ENCODE measurements at regions not wholly inside any gene's neighbourhood (a gene's known extent, or its start where the extent isn't known, plus 50 kb on each side); places are given as distances from the start of the nearest gene placed in this dataset.
A peak's percentile ranks its signal among the peaks of the same experiment; 100 is the strongest.

- Histone ChIP-seq H3K79me2 (no peaks in the 10 kb centered on the region), H3K27me3 (no peaks in the 10 kb centered on the region), H3K4me1 (ENCODE audit: insufficient read depth) (peaks cover 3% of the 10 kb centered on the region), H2AFZ (no peak overlapping the region), H3K9me2 (replicated peaks; ENCODE audit: insufficient read depth) (no peaks in the 10 kb centered on the region), H3K4me2 (no peak overlapping the region), H3K4me3 (no peak overlapping the region), H4K20me1 (ENCODE audit: insufficient read depth, poor library complexity, severe bottlenecking) (no peaks in the 10 kb centered on the region), H3K27ac (no peak overlapping the region), H3K9me3 (ENCODE audit: low read depth) (no peaks in the 10 kb centered on the region), H3K36me3 (replicated peaks; ENCODE audit: insufficient read depth, low read depth) (peaks cover 4% of the 10 kb centered on the region)
- TF ChIP-seq CTCF (IDR thresholded peaks at IDR 0.05; ENCODE audit: poor library complexity): no peak
- TF ChIP-seq EZH2phosphoT487 (IDR thresholded peaks at IDR 0.05; ENCODE audit: low read depth, severe bottlenecking, unreplicated experiment): no peak
- TF ChIP-seq EZH2 (IDR thresholded peaks at IDR 0.05; ENCODE audit: borderline replicate concordance): no peak
- 94% methylated on average over 3 of the region's 3 CpGs for WGBS (ENCODE audit: low lambda C conversion rate, missing lambda C conversion rate)
- no peak for DNase-seq (ENCODE audit: low spot score)
Observed at GRCh38 chr4:71906096-71906495, 122.2 kb upstream of the GC start.

DNA sequence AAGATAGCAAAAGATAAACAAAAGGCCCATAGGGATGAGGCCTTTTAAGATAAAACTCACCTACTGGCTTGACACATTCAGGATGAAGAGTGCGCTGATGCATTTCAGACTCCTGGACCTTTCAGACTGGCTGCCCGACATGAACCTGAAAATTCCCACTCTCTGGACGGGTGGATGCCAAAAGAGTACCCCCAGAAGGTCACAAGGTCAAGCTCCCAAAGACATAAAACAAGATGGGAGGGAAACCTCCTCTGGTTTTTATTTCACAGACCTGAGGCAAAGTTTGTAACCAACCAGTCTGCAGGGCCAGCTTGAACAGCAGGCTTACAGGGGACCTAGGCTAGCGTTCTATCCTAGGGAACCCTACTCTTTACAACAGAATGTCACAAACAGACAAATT, 123.2 kb upstream of the GC start:
- WGBS (ENCODE audit: low lambda C conversion rate, missing lambda C conversion rate): 77% methylated on average over 4 of the region's 4 CpGs
- H2AFZ ChIP-seq: no peak overlapping the region
- TF ChIP-seq CTCF (IDR thresholded peaks at IDR 0.05; ENCODE audit: poor library complexity) (no peak), EZH2phosphoT487 (IDR thresholded peaks at IDR 0.05; ENCODE audit: low read depth, severe bottlenecking, unreplicated experiment) (no peak), EZH2 (IDR thresholded peaks at IDR 0.05; ENCODE audit: borderline replicate concordance) (no peak)
- peaks cover 3% of the 10 kb centered on the region for H3K4me1 ChIP-seq (ENCODE audit: insufficient read depth)
- H4K20me1 ChIP-seq (ENCODE audit: insufficient read depth, poor library complexity, severe bottlenecking): no peaks in the 10 kb centered on the region
- no peak overlapping the region for H3K4me2 ChIP-seq
- no peak overlapping the region for H3K4me3 ChIP-seq
- H3K9me2 ChIP-seq (replicated peaks; ENCODE audit: insufficient read depth): no peaks in the 10 kb centered on the region
- H3K36me3 ChIP-seq (replicated peaks; ENCODE audit: insufficient read depth, low read depth): peaks cover 4% of the 10 kb centered on the region
- H3K27me3 ChIP-seq: no peaks in the 10 kb centered on the region
- no peaks in the 10 kb centered on the region for H3K79me2 ChIP-seq
- H3K27ac ChIP-seq: no peak overlapping the region
- H3K9me3 ChIP-seq (ENCODE audit: low read depth): no peaks in the 10 kb centered on the region
- no peak for DNase-seq (ENCODE audit: low spot score)

DNA sequence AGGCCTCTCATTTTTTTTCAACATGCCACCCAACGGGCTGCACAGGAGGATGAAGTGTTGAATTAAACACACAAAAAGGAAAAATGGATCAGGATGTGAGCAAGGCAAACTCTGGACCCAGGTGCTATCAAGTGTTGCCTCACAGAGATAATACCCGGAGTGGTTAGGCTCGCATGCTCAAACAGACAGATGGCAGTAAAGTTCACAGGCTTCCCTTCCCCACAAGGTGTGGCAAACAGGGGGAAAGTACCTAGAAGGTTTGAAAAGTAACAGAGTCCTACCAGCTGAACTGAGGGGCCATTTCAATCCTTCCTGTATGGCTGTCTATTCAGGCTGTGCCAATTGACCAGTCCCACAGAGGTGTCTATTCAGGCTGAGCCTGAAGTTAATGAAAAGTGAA, 123.9 kb upstream of the GC start:
- H3K4me2 ChIP-seq: no peak overlapping the region
- H4K20me1 ChIP-seq (ENCODE audit: insufficient read depth, poor library complexity, severe bottlenecking): no peaks in the 10 kb centered on the region
- no peak overlapping the region for H3K4me3 ChIP-seq
- H3K9me3 ChIP-seq (ENCODE audit: low read depth): no peaks in the 10 kb centered on the region
- H3K27me3 ChIP-seq: no peaks in the 10 kb centered on the region
- H3K9me2 ChIP-seq (replicated peaks; ENCODE audit: insufficient read depth): no peaks in the 10 kb centered on the region
- H3K79me2 ChIP-seq: no peaks in the 10 kb centered on the region
- H3K27ac ChIP-seq: no peak overlapping the region
- peaks cover 3% of the 10 kb centered on the region for H3K4me1 ChIP-seq (ENCODE audit: insufficient read depth)
- peaks cover 4% of the 10 kb centered on the region for H3K36me3 ChIP-seq (replicated peaks; ENCODE audit: insufficient read depth, low read depth)
- TF ChIP-seq CTCF (IDR thresholded peaks at IDR 0.05; ENCODE audit: poor library complexity) (no peak), EZH2phosphoT487 (IDR thresholded peaks at IDR 0.05; ENCODE audit: low read depth, severe bottlenecking, unreplicated experiment) (no peak), EZH2 (IDR thresholded peaks at IDR 0.05; ENCODE audit: borderline replicate concordance) (no peak)
- 68% methylated on average over 3 of the region's 3 CpGs for WGBS (ENCODE audit: low lambda C conversion rate, missing lambda C conversion rate)
- peak; percentile 30 for DNase-seq (ENCODE audit: low spot score)
- no peak overlapping the region for H2AFZ ChIP-seq

GRCh38 chr4:71913275-71913674, 118.5 kb upstream of the NPFFR2 start:
- Histone ChIP-seq H3K27ac (no peak overlapping the region), H4K20me1 (ENCODE audit: insufficient read depth, poor library complexity, severe bottlenecking) (no peaks in the 10 kb centered on the region), H3K9me2 (replicated peaks; ENCODE audit: insufficient read depth) (no peaks in the 10 kb centered on the region), H3K79me2 (no peaks in the 10 kb centered on the region), H3K27me3 (no peaks in the 10 kb centered on the region), H3K9me3 (ENCODE audit: low read depth) (no peaks in the 10 kb centered on the region), H3K36me3 (replicated peaks; ENCODE audit: insufficient read depth, low read depth) (no peaks in the 10 kb centered on the region), H3K4me2 (no peak overlapping the region), H3K4me3 (no peak overlapping the region), H2AFZ (no peak overlapping the region), H3K4me1 (ENCODE audit: insufficient read depth) (no peaks in the 10 kb centered on the region)
- TF ChIP-seq EZH2 (IDR thresholded peaks at IDR 0.05; ENCODE audit: borderline replicate concordance) (no peak), EZH2phosphoT487 (IDR thresholded peaks at IDR 0.05; ENCODE audit: low read depth, severe bottlenecking, unreplicated experiment) (no peak), CTCF (IDR thresholded peaks at IDR 0.05; ENCODE audit: poor library complexity) (no peak)
- DNase-seq (ENCODE audit: low spot score): no peak
- 87% methylated on average over 2 of the region's 2 CpGs for WGBS (ENCODE audit: low lambda C conversion rate, missing lambda C conversion rate)
